ENCODE measurements at regions not wholly inside any gene's neighbourhood (a gene's known extent, or its start where the extent isn't known, plus 50 kb on each side); places are given as distances from the start of the nearest gene placed in this dataset.

- Mint-ChIP-seq H3K4me3 (no peak overlapping the region), H3K9me3 (no peaks in the 10 kb centered on the region)
- DNase-seq (ENCODE audit: low read depth, low spot score), result no peak
Observed at GRCh38 chr2:166831930-166832329, 56.4 kb upstream of the XIRP2 start.

GRCh38 chr2:166825914-166826313 lies 62.4 kb upstream of the XIRP2 start:
- H3K36me3 Mint-ChIP-seq (ENCODE audit: low read depth), result no peaks in the 10 kb centered on the region
- TF ChIP-seq, protein P1, sequence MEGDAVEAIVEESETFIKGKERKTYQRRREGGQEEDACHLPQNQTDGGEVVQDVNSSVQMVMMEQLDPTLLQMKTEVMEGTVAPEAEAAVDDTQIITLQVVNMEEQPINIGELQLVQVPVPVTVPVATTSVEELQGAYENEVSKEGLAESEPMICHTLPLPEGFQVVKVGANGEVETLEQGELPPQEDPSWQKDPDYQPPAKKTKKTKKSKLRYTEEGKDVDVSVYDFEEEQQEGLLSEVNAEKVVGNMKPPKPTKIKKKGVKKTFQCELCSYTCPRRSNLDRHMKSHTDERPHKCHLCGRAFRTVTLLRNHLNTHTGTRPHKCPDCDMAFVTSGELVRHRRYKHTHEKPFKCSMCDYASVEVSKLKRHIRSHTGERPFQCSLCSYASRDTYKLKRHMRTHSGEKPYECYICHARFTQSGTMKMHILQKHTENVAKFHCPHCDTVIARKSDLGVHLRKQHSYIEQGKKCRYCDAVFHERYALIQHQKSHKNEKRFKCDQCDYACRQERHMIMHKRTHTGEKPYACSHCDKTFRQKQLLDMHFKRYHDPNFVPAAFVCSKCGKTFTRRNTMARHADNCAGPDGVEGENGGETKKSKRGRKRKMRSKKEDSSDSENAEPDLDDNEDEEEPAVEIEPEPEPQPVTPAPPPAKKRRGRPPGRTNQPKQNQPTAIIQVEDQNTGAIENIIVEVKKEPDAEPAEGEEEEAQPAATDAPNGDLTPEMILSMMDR (conservative IDR thresholded peaks at IDR 0.05), result no peak
- no peak overlapping the region for H3K4me3 Mint-ChIP-seq
- DNase-seq (ENCODE audit: low read depth, low spot score), result no peak
- no peaks in the 10 kb centered on the region for H3K4me1 Mint-ChIP-seq
- H3K27ac Mint-ChIP-seq (ENCODE audit: unreplicated experiment), result no peak overlapping the region
- H3K27me3 Mint-ChIP-seq (ENCODE audit: low read depth), result no peaks in the 10 kb centered on the region
- H3K9me3 Mint-ChIP-seq, result peaks cover under 1% of the 10 kb centered on the region

More at GRCh38 chr2:166831930-166832329, 56.4 kb upstream of the XIRP2 start:
- TF ChIP-seq, protein P1 (conservative IDR thresholded peaks at IDR 0.05), result no peak
- no peak overlapping the region for H3K27ac Mint-ChIP-seq (ENCODE audit: unreplicated experiment)
- no peaks in the 10 kb centered on the region for H3K27me3 Mint-ChIP-seq (ENCODE audit: low read depth)
- H3K36me3 Mint-ChIP-seq (ENCODE audit: low read depth), result no peaks in the 10 kb centered on the region
- no peaks in the 10 kb centered on the region for H3K4me1 Mint-ChIP-seq

- no peaks in the 10 kb centered on the region for H3K36me3 Mint-ChIP-seq (ENCODE audit: low read depth)
Observed at GRCh38 chr2:166814335-166814734, 73.9 kb upstream of the XIRP2 start.

DNA sequence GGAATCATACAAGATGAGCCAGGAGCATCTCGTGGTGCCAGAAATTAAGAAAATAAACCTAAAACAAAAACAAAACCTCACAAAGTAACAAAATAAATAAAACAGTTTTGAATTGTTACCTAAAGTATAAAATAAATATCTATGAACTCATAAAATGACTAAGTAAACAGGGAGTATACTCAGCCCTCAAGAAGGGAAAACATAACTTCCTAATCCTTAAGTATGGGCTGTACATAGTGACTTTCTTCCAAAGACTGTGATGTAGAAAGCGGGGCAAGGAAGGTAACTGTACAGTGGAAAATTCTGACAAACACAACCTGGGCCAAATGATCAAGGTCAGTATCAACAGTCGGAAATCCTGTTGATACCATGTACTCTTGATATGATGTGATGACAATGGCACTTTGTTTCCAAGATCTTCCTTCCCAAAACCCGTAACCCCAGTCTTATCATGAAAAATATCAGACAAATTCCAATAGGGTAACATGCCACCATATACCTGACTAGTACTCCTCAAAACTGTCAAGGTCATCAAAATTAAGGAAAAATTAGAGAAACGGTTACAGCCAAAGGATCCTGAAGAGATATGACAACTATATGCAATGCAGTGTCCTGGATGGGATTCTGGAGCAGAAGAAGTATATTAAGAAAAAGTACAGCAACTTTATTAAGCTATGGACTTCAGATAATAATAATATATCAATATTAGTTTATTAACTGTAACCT lies 76.0 kb upstream of the XIRP2 start:
- Mint-ChIP-seq H3K4me1 (no peaks in the 10 kb centered on the region), H3K9me3 (peaks cover 3% of the 10 kb centered on the region), H3K27ac (ENCODE audit: unreplicated experiment) (no peak overlapping the region), H3K36me3 (ENCODE audit: low read depth) (no peaks in the 10 kb centered on the region), H3K27me3 (ENCODE audit: low read depth) (no peaks in the 10 kb centered on the region), H3K4me3 (no peak overlapping the region)
- DNase-seq (ENCODE audit: low read depth, low spot score), result no peak
- TF ChIP-seq, protein P1 (conservative IDR thresholded peaks at IDR 0.05), result no peak

More at GRCh38 chr2:166814335-166814734, 73.9 kb upstream of the XIRP2 start:
- Mint-ChIP-seq H3K4me3 (no peak overlapping the region), H3K9me3 (no peaks in the 10 kb centered on the region), H3K27ac (ENCODE audit: unreplicated experiment) (no peak overlapping the region), H3K27me3 (ENCODE audit: low read depth) (no peaks in the 10 kb centered on the region), H3K4me1 (no peaks in the 10 kb centered on the region)
- no peak for DNase-seq (ENCODE audit: low read depth, low spot score)
- TF ChIP-seq, protein P1 (conservative IDR thresholded peaks at IDR 0.05), result no peak

DNA sequence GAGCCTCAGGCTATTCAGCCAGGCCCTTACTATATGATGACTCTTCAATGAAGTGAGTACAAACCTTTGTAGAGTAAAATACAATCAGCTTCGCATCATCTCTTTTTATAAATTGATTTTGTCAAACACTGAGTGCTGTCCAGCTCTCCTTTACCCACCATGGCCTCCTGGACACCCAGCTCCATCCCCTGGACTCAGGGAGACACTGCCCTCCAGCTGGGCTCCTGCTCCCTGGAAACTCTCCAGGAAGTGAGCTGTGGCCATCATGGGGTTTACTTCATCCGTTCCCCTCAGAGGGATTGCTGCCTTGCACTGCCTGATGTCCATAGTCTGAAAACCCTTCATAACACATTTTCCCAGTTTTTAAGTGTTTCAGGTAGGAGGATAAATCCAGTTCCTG lies 82.5 kb upstream of the XIRP2 start:
- Mint-ChIP-seq H3K4me3 (no peak overlapping the region), H3K27me3 (ENCODE audit: low read depth) (no peaks in the 10 kb centered on the region), H3K36me3 (ENCODE audit: low read depth) (no peaks in the 10 kb centered on the region), H3K27ac (ENCODE audit: unreplicated experiment) (no peak overlapping the region), H3K9me3 (peaks cover 3% of the 10 kb centered on the region), H3K4me1 (peaks cover 18% of the 10 kb centered on the region)
- DNase-seq (ENCODE audit: low read depth, low spot score), result no peak
- TF ChIP-seq, protein P1 (conservative IDR thresholded peaks at IDR 0.05), result no peak
